SK-MEL-5 (cell line): ENCODE measurements at regions not wholly inside any gene's neighbourhood (a gene's known extent, or its start where the extent isn't known, plus 50 kb on each side); places are given as distances from the start of the nearest gene placed in this dataset.
"Not testable (repeated sequence)": the region's sequence is repeated elsewhere in the genome, so short reads cannot be mapped to it uniquely, and the experiment has no call there.

ENCODE experiments used
- DNase-seq: peaks from one replicate; pipeline ENCODE4 v3.0.0-alpha.2; 2016; ENCODE audit warnings: low read depth, low spot score
- in situ Hi-C: cut with HindIII; loops from 2 replicates; pipeline ENCODE4 v1.10.0; 2016; ENCODE audit warnings: low sequenced_read_pairs, high pct_unique_total_duplicates, low pct_unique_long_range_greater_than_20kb
- small RNA-seq, 2 experiments: library from RNA; depleted of rRNA; stranded (forward); fragments of <200 nt; gene quantifications; one replicate each; pipeline ENCODE3, GENCODE V24; 2014

DNA sequence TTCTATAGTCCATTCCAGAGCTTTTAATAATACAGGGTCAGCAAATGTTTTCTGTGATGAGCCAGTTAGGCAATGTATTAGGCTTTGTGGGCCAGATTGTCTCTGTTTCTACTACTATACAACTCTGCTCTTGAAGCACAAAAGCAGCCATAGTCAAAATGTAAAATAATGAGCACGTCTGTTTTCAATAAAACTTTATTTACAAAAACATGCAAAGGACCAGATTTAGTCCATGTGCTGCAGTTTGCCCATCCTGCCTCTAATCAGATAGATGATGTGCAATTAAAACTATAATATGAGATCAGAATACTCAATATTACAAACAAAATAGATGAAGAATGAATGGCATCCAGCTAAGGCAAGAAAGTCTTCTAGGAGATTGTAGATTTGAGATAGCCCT is 127.8 kb upstream of the FRMPD4 start:
- no peak for DNase-seq
- in situ Hi-C loops, result no loop called here

- in situ Hi-C loops, result no loop called here
- no peak for DNase-seq
These were observed 127.2 kb upstream of the FRMPD4 start for GRCh38 chrX:12011075-12011474.

DNA sequence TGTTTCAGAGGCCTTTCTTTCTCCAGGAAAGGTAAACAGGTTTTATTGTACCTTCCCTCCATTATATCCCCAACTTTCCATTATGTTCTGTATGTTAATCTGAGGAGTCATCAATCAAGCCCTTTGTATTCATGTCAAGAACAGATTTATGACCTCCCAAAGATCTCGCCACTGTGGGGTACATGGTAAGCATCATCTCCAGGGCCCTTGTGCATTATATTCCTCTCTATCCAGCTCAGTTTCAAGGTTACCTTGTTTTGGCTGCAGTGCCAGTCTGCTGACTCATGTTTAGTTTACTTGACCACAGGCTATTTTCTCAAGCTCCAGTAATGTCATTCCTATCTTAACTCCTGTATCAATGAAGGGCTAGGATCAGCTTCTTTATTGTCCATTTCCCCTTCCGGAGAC is 125.1 kb upstream of the FRMPD4 start:
- DNase-seq, result no peak
- in situ Hi-C loops, result no loop called here

DNA sequence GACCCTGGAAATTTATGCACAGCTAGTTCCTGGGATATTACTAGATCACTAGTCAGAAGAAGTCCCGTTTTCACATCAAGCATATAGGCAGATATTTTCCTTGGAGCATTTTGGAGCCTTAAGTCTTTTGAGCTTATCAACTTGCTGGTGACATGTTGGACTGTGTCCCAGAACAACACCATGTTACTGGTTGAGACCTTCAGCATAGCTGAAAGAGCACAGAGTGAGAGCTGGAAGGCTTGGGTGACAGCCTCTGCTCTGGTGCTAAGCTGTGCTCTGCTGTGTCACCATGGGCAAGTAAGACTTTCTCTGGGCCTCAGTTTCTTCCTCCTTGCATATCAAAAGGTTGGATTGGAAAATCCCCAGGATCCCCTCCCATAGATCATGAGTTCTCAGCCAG is 116.6 kb upstream of the FRMPD4 start:
- in situ Hi-C loops, result no loop called here
- no peak for DNase-seq

DNA sequence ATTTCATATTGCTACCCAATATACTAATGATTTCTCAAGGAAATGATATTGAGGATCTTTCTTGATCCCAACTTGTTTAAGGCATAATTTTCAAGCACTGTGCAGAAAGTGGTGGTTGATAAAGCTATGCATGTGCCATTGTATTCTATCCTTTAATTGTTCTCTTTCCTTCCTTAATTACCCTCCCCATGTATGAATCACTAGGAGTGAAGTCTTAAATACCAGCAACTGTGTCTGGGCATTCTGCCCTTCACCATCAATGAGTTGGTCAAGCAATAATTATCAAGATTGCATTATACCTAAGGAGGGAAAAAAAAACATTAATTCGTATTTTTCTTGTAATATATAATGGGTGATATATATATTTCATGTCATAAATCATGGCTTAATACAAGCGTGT is 111.8 kb upstream of the FRMPD4 start:
- DNase-seq, result no peak
- in situ Hi-C loops, result no loop called here

GRCh38 chrX:12032082-12032481 is 106.2 kb upstream of the FRMPD4 start:
- in situ Hi-C loops, result no loop called here
- no peak for DNase-seq

DNA sequence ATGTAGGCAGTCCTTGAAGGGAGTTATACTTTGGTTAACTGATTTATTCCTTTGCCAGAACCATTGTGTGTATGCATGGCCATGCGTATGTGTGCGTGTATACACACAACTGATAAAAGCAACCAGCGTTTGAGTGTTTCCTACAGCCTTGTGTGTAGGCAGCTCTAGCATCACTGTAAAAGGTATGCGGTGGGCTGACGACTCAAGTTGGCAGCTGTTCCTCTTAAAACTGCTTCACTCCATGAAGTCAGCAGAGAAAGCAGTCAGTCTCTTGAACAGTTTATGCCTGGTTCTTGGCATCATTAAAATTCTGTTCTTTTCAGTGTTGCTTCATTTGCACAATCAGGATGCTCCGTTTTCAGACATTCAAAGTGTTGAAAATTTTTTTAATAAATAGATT is 103.5 kb upstream of the FRMPD4 start:
- in situ Hi-C loops, result no loop called here
- DNase-seq, result no peak

- in situ Hi-C loops, result no loop called here
- no peak for DNase-seq
These were observed 95.7 kb upstream of the FRMPD4 start for GRCh38 chrX:12042615-12043014.

DNA sequence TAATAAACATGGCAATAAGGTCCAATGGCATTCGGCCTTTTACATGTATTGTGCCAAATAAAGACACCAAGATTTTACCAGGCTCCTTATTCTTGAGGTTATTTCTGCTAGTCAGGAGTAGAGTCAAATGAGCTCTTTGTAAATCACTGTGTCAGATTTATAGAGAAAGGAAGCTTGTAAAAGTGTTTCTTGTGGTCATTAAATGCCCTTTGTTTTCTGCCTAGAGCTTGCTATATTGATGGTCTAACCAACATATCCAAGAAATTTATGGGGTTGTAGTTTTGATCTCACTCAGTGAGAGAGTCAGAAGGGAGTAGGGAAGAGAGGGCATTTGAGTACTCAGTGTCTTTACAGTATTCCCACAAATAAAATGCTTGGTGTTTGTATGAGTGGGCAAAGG is 86.2 kb upstream of the FRMPD4 start:
- in situ Hi-C loops, result no loop called here
- no peak for DNase-seq

DNA sequence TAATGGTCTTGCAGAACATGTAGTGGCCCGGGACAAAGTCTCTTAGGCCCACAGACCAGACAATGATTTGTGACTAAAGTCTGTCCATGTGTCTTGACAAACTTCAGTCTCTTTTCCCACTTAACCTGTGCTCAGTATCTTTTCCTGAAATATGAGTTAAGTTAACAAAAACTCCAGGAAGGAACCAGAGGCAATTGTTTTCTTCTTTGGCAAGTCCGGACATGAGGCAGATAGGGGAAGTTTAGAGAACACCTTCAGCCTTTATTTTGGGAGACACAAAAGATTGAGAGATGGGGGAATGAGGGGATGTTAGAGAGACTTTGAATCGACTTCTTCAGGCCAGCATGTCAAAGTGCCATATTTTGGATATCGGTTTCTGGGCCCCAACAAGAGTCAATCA is 80.2 kb upstream of the FRMPD4 start:
- no peak for DNase-seq
- in situ Hi-C loops, result no loop called here

DNA sequence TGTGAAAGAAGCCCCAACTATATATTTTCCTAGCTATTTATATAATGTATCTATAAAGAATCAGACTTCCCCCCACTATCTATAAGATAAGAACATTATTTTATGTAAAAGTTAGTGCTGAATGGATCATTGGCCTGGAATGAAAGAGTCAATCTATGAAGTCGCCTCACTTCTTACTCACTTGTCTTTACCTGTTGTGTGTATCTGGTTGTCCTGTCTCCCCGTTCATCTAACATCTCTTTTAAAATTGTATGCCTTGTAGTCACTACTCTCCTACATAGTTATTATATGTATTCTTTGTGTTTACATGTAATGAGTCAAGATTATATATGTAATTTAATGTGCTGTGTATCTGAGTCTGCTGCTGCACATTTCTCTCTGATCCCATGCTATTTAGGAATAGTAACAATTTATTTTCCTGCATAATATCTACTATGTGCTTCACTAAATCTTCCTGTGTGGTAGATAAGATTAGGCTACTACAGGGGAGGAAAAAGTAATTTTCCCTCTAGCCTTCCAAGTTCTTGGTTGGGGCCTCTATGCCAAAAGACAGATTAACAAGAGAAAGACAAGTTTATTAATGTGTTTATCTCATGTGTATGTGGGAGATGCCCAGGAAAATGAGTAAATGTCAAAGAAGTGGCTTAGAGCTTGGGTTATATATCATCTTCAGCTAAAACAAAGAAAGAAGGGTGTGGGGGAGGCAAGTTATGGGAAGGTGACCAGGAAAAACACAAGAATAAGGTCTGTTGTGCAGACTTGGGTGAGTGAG is 77.6 kb upstream of the FRMPD4 start:
- in situ Hi-C loops, result no loop called here
- DNase-seq, result no peak

DNA sequence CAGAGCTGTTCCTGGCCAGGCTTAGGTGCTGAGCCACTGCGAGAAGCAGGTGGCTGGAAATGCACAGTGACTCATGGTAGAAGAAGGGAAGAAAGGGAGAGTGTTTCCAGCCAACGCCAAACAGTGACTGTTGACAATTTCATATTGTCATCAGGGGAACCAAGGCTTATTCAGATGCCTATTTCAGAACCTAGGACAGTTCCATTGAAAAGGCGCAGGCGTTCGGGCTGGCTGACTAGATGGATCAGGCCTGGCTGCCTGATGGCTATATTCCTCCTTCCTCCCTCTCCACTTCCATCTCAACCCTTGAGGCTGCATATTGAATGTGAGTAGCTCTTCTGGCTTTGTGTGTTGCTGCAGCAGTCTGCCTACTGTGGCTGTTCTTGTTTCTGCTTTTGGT is 73.0 kb upstream of the FRMPD4 start:
- DNase-seq, result peak; percentile 9
- in situ Hi-C loops, result no loop called here

DNA sequence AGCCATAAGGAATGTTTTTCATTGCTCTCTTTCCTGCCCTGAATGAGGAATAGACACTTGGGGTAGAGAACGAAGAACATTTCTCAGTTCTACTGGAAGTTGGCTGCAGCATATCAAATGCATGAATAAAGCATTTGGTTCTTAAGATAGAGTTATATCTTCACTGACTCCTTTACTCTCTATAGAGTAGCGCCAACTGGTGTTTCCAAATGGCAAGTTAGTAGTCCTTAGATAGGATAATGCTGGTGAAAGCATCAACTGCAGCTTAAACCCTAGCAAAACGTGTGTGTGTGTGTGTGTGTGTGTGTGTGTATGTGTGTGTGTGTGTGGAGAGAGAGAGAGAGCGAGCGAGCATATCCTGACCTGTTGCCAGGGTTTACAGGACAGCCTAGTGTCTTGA is 62.2 kb upstream of the FRMPD4 start:
- in situ Hi-C loops, result no loop called here
- DNase-seq, result peak; percentile 16

GRCh38 chrX:12080265-12080664 is 58.0 kb upstream of the FRMPD4 start:
- DNase-seq, result peak; percentile 55
- in situ Hi-C loops, result no loop called here

DNA sequence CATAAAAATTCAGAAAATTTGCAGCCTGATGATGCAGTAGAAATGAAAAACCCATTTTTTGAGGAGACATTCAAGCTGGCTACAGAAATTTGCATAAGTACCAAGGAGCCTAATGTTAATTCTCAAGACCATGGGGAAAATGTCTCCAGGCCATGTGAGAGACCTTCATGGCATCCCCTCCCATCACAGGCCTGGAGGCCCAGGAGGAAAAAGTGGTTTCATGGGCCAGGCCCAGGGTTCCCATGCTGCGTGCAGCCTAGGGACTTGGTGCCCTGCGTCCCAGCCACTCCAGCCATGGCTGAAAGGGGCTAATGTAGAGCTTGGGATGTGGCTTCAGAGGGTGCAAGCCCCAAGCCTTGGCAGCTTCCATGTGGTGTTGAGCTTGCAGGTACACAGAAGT is 55.3 kb upstream of the FRMPD4 start:
- DNase-seq, in situ Hi-C loops: not testable (repeated sequence)

Small RNAs in the stretch of these regions (small RNA-seq; reads per million reads assigned to genes)
- gene RF00019, result 0 reads per million in 2 experiments
